GM12878 (cell line): ENCODE measurements at regions not wholly inside any gene's neighbourhood (a gene's known extent, or its start where the extent isn't known, plus 50 kb on each side); places are given as distances from the start of the nearest gene placed in this dataset.

Source experiments
- ATAC-seq: fragments of 200-7000 bp; cut with Tn5 transposase; 3 replicates; pipeline ENCODE4 v1.9.1; 2020; ENCODE audit warnings: mild to moderate bottlenecking, moderate library complexity
- BruUV-seq: library from RNA; stranded (reverse); fragments of 400-500 nt; replicated peaks from 2 replicates; lab custom pipeline; 2021; lab: Mats Ljungman, UMichigan
- CTCF ChIA-PET: fragments of 300-600 bp; sonication (Branson Sonifier 250); formaldehyde crosslinking; extraction: SDS; loops from one replicate; lab custom pipeline; 2021; ENCODE audit warnings: inconsistent platforms; lab: Yijun Ruan, JAX
- POLR2A ChIA-PET: fragments of 350-600 bp; formaldehyde crosslinking; extraction: SDS; loops from one replicate; lab custom pipeline; 2021; ENCODE audit warnings: inconsistent platforms; lab: Charles Lee
- RAD21 ChIA-PET: fragments of 300-600 bp; sonication (Branson Sonifier 250); formaldehyde crosslinking; loops from one replicate; lab custom pipeline; 2023; ENCODE audit warnings: antibody characterized with exemption; ENCODE audit not compliant: unreplicated experiment; lab: Charles Lee
- SMC1A ChIA-PET: fragments of 300-600 bp; sonication (Branson Sonifier 250); formaldehyde crosslinking; loops from one replicate; lab custom pipeline; 2023; ENCODE audit not compliant: unreplicated experiment, uncharacterized antibody; lab: Charles Lee
- DNase-seq: peaks from one replicate; pipeline ENCODE4 v3.0.0-alpha.2; 2011; ENCODE audit warnings: low read depth, low spot score
- FAIRE-seq: peaks from 3 replicates; lab custom pipeline; 2011; peaks lifted over from hg19 to GRCh38; lab: Jason Lieb, UNC
- H2AFZ ChIP-seq: 2 replicates; pipeline ENCODE4 v1.6.0; 2011; ENCODE audit warnings: low read depth, low read length, control low read depth; ENCODE audit not compliant: control insufficient read depth
- H3K27ac ChIP-seq: 2 replicates; pipeline ENCODE4 v1.5.1; 2011; ENCODE audit warnings: control low read depth; ENCODE audit not compliant: control insufficient read depth, insufficient read depth
- H3K27me3 ChIP-seq, 2 experiments: replicated peaks in 1 of 2; 2 replicates each; pipeline versions ENCODE4 v1.6.0 to v1.6.1; 2011; ENCODE audit warnings: low read length in 1 of 2; ENCODE audit not compliant: control insufficient read depth in 2 of 2, insufficient read depth in 2 of 2
- H3K36me3 ChIP-seq, 2 experiments: 2 replicates each; pipeline ENCODE4 v1.5.1; 2011; ENCODE audit warnings: low read length in 1 of 2; ENCODE audit not compliant: control insufficient read depth in 2 of 2, insufficient read depth in 2 of 2
- H3K4me1 ChIP-seq: 2 replicates; pipeline ENCODE4 v1.6.1; 2011; ENCODE audit warnings: mild to moderate bottlenecking, low read length, moderate library complexity, mixed read lengths; ENCODE audit not compliant: control insufficient read depth, insufficient read depth
- H3K4me2 ChIP-seq: 2 replicates; pipeline ENCODE4 v1.6.0; 2011; ENCODE audit warnings: control low read depth; ENCODE audit not compliant: control insufficient read depth, insufficient read depth
- H3K4me3 ChIP-seq: fragments of 200-600 bp; sonication (generic); 2 replicates; pipeline ENCODE4 v1.5.1; 2016
- H3K79me2 ChIP-seq: 2 replicates; pipeline ENCODE4 v1.6.0; 2011; ENCODE audit warnings: low read length; ENCODE audit not compliant: control insufficient read depth, insufficient read depth
- H3K9ac ChIP-seq: 2 replicates; pipeline ENCODE4 v1.8.0; 2011; ENCODE audit warnings: low read length, control low read depth, mixed read lengths; ENCODE audit not compliant: control insufficient read depth, insufficient read depth
- H3K9me3 ChIP-seq: replicated peaks from 3 replicates; pipeline ENCODE4 v1.5.1; 2011; ENCODE audit warnings: mild to moderate bottlenecking, low read length; ENCODE audit not compliant: control insufficient read depth, insufficient read depth
- H4K20me1 ChIP-seq: 2 replicates; pipeline ENCODE4 v1.6.0; 2011; ENCODE audit not compliant: control insufficient read depth, insufficient read depth
- BACH1 ChIP-seq: fragments of 450-650 bp; IDR thresholded peaks from 2 replicates; pipeline ENCODE4 v1.6.1; 2017; ENCODE audit warnings: mild to moderate bottlenecking, borderline replicate concordance
- BCL11A ChIP-seq: IDR thresholded peaks from 2 replicates; pipeline ENCODE4 v1.6.1; 2011; ENCODE audit warnings: low read depth, low read length
- CBX3 ChIP-seq: fragments of 200-600 bp; sonication (generic); IDR thresholded peaks from 2 replicates; pipeline ENCODE4 v1.6.1; 2016; ENCODE audit warnings: low read depth, borderline replicate concordance
- CHD4 ChIP-seq: fragments of 200-600 bp; sonication (generic); IDR thresholded peaks from 2 replicates; pipeline ENCODE4 v1.6.1; 2016; ENCODE audit warnings: mild to moderate bottlenecking
- ESRRA ChIP-seq: IDR thresholded peaks from 2 replicates; pipeline ENCODE4 v1.6.1; 2012; ENCODE audit warnings: mild to moderate bottlenecking, low read length, improper control_type of control experiment
- HDGF ChIP-seq: fragments of 450-650 bp; IDR thresholded peaks from 2 replicates; pipeline ENCODE4 v1.6.1; 2016; ENCODE audit warnings: antibody characterized with exemption
- JUNB ChIP-seq: IDR thresholded peaks from 2 replicates; pipeline ENCODE4 v1.6.1; 2016; ENCODE audit warnings: antibody characterized with exemption, mild to moderate bottlenecking
- POLR2AphosphoS5 ChIP-seq: IDR thresholded peaks from 2 replicates; pipeline ENCODE4 v1.6.1; 2011; ENCODE audit warnings: mild to moderate bottlenecking, low read length, inconsistent platforms
- POU2F2 ChIP-seq: IDR thresholded peaks from 3 replicates; pipeline ENCODE4 v1.6.1; 2011; ENCODE audit warnings: low read depth, mild to moderate bottlenecking, low read length, borderline replicate concordance
- RAD21 ChIP-seq: IDR thresholded peaks from 2 replicates; pipeline ENCODE4 v1.6.1; 2011; ENCODE audit warnings: mild to moderate bottlenecking, low read depth, low read length, moderate library complexity; ENCODE audit not compliant: insufficient read depth
- RELA ChIP-seq: fragments of 450-650 bp; IDR thresholded peaks from 2 replicates; pipeline ENCODE4 v1.8.0; 2014; ENCODE audit warnings: borderline replicate concordance; ENCODE audit not compliant: partially characterized antibody
- SMAD1 ChIP-seq: fragments of 450-650 bp; IDR thresholded peaks from 2 replicates; pipeline ENCODE4 v1.6.1; 2018; ENCODE audit warnings: mild to moderate bottlenecking, low read depth; ENCODE audit not compliant: partially characterized antibody
- TARDBP ChIP-seq: IDR thresholded peaks from 2 replicates; pipeline ENCODE4 v1.6.1; 2016; ENCODE audit warnings: borderline replicate concordance
- YY1 ChIP-seq: IDR thresholded peaks from 2 replicates; pipeline ENCODE4 v1.6.1; 2011; ENCODE audit warnings: low read depth, mild to moderate bottlenecking, low read length
- WGBS: methylation state at CpG from one replicate; pipeline ENCODE4 v1.1.6; 2016; ENCODE audit warnings: low lambda C conversion rate; ENCODE audit not compliant: insufficient replicate concordance, insufficient coverage; ENCODE audit errors: missing lambda C conversion rate; 5-methylcytosine and 5-hydroxymethylcytosine counted together
- in situ Hi-C: fragments of 300-500 bp; cut with MboI; formaldehyde crosslinking; loops from 9 replicates; pipeline ENCODE4 v1.14.3; 2018; ENCODE audit warnings: mixed read lengths
- intact Hi-C: fragments of 100-400 bp; cut with micrococcal nuclease; formaldehyde crosslinking; loops from one replicate; pipeline ENCODE4 v1.14.2; 2022; ENCODE audit not compliant: unreplicated experiment
- TF ChIP-seq, protein P1 (sequence below): fragments of 450-650 bp; IDR thresholded peaks from 2 replicates; pipeline ENCODE4 v1.6.1; 2018; ENCODE audit warnings: mild to moderate bottlenecking, low read depth, moderate library complexity; ENCODE audit not compliant: partially characterized antibody
- TF ChIP-seq, protein P2 (sequence below): IDR thresholded peaks from 2 replicates; pipeline ENCODE4 v1.6.1; 2011; ENCODE audit warnings: low read depth, mild to moderate bottlenecking, low read length, moderate library complexity, borderline replicate concordance; ENCODE audit errors: extremely low read depth
- TF ChIP-seq, protein P3 (sequence below): fragments of 450-650 bp; IDR thresholded peaks from 2 replicates; pipeline ENCODE4 v1.6.1; 2016; ENCODE audit warnings: mild to moderate bottlenecking, moderate library complexity, borderline replicate concordance

DNA sequence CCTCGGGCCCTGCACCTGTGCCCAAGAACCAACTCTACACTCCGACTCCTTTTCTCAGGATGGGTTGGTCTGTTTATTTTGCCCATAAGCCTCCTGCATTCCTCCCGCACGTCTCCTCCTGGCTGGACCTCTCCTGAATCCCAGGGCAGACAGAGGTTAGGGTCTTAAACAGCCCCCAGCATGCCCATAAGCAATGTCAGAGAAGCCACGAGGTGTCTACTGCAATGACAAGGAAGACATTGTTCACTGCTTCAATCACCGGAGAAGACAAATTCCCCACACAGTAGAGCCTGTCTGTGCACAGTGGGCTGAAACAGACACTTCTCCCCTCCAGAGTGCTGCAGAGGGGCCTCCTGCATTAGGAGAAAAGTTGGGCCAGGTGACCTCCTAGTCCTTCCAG, 230.6 kb upstream of the RPL38 start (continued):
- TF ChIP-seq, protein P1, sequence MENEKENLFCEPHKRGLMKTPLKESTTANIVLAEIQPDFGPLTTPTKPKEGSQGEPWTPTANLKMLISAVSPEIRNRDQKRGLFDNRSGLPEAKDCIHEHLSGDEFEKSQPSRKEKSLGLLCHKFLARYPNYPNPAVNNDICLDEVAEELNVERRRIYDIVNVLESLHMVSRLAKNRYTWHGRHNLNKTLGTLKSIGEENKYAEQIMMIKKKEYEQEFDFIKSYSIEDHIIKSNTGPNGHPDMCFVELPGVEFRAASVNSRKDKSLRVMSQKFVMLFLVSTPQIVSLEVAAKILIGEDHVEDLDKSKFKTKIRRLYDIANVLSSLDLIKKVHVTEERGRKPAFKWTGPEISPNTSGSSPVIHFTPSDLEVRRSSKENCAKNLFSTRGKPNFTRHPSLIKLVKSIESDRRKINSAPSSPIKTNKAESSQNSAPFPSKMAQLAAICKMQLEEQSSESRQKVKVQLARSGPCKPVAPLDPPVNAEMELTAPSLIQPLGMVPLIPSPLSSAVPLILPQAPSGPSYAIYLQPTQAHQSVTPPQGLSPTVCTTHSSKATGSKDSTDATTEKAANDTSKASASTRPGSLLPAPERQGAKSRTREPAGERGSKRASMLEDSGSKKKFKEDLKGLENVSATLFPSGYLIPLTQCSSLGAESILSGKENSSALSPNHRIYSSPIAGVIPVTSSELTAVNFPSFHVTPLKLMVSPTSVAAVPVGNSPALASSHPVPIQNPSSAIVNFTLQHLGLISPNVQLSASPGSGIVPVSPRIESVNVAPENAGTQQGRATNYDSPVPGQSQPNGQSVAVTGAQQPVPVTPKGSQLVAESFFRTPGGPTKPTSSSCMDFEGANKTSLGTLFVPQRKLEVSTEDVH, result no peak
- TF ChIP-seq POU2F2, result no peak
- no peak for TF ChIP-seq BCL11A
- no peak for TF ChIP-seq SMAD1
- TF ChIP-seq BACH1, result no peak

DNA sequence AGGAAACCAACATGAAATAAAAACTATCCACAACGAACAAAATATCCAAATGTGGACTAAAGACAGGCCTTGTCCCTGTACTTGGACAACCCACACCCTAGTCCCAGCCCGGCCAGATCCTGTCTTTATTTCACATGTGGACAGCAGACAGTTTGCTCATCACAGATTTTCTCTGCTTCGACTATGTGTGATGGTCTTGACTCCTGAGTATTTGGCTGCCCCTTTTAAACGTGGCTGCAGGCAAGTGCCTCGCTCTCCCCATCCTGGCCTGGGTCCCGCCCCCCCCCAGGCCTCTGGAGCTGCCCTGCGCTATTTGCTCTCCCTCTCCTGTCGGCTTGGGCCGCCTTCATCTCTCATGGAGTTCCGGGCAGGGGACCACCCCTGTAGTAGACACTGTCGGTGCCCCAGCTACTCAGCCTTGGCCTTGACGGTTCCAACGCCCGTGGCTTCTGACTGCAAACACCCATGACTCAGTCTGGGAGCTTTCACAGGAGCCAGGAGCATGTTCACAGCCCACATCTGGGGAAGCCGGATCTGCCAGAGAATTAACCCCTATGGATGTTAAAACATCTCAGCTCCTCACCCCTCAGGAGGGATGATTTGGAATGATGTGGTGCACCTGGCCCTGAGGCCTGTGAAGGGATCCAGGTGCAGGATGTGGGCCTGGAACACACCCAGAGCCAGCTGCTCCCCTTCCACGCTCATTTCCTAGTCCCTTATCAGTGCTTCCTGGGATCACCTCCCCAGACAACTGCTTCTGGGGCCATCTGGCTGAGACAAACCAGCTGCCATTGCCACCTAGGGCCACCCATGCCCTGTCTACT, 229.7 kb upstream of the RPL38 start:
- Histone ChIP-seq H3K79me2 (no peaks in the 10 kb centered on the region), H2AFZ (no peak overlapping the region), H3K27me3 (peaks cover 2 to 11% of the 10 kb centered on the region in 2 experiments; a peak in 3 of 4 replicates), H3K4me3 (no peak overlapping the region), H3K36me3 (no peaks in the 10 kb centered on the region), H3K4me2 (no peak overlapping the region), H3K4me1 (no peaks in the 10 kb centered on the region), H3K9me3 (no peaks in the 10 kb centered on the region), H3K27ac (no peak overlapping the region), H4K20me1 (no peaks in the 10 kb centered on the region), H3K9ac (no peak overlapping the region)
- BruUV-seq, result no TSS peak
- intact Hi-C loops (no loop called here), in situ Hi-C loops (no loop called here)
- RAD21 ChIA-PET, result no interaction called here
- ATAC-seq (no peak), FAIRE-seq (no peak), DNase-seq (no peak)
- WGBS, result 11% methylated on average over 16 of the region's 16 CpGs
- SMC1A ChIA-PET, result no interaction called here
- CTCF ChIA-PET, result no interaction called here
- POLR2A ChIA-PET, result no interaction called here
- TF ChIP-seq HDGF (no peak), YY1 (no peak), TARDBP (no peak), POLR2AphosphoS5 (no peak), RAD21 (no peak), ESRRA (no peak), CBX3 (no peak), RELA (no peak), JUNB (no peak), CHD4 (no peak)
- TF ChIP-seq, protein P2, sequence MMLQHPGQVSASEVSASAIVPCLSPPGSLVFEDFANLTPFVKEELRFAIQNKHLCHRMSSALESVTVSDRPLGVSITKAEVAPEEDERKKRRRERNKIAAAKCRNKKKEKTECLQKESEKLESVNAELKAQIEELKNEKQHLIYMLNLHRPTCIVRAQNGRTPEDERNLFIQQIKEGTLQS, result no peak
- TF ChIP-seq, protein P3, sequence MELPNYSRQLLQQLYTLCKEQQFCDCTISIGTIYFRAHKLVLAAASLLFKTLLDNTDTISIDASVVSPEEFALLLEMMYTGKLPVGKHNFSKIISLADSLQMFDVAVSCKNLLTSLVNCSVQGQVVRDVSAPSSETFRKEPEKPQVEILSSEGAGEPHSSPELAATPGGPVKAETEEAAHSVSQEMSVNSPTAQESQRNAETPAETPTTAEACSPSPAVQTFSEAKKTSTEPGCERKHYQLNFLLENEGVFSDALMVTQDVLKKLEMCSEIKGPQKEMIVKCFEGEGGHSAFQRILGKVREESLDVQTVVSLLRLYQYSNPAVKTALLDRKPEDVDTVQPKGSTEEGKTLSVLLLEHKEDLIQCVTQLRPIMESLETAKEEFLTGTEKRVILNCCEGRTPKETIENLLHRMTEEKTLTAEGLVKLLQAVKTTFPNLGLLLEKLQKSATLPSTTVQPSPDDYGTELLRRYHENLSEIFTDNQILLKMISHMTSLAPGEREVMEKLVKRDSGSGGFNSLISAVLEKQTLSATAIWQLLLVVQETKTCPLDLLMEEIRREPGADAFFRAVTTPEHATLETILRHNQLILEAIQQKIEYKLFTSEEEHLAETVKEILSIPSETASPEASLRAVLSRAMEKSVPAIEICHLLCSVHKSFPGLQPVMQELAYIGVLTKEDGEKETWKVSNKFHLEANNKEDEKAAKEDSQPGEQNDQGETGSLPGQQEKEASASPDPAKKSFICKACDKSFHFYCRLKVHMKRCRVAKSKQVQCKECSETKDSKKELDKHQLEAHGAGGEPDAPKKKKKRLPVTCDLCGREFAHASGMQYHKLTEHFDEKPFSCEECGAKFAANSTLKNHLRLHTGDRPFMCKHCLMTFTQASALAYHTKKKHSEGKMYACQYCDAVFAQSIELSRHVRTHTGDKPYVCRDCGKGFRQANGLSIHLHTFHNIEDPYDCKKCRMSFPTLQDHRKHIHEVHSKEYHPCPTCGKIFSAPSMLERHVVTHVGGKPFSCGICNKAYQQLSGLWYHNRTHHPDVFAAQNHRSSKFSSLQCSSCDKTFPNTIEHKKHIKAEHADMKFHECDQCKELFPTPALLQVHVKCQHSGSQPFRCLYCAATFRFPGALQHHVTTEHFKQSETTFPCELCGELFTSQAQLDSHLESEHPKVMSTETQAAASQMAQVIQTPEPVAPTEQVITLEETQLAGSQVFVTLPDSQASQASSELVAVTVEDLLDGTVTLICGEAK, result no peak
